Dermis blood vessel endothelial cell (primary cell): ENCODE measurements at regions not wholly inside any gene's neighbourhood (a gene's known extent, or its start where the extent isn't known, plus 50 kb on each side); places are given as distances from the start of the nearest gene placed in this dataset.

Experiments used
- DNase-seq: peaks from one replicate; pipeline ENCODE4 v3.0.0; 2010

- no peak for DNase-seq
Observed at GRCh38 chr7:112594397-112594796, 113.6 kb downstream of the LSMEM1 start.

- DNase-seq: no peak
Observed at GRCh38 chr7:112596260-112596659, 115.5 kb downstream of the LSMEM1 start.

- DNase-seq: no peak
Observed at GRCh38 chr7:112596981-112597380, 116.2 kb downstream of the LSMEM1 start.

- DNase-seq: no peak
Observed at GRCh38 chr7:112603673-112604072, 122.9 kb downstream of the LSMEM1 start.

GRCh38 chr7:112610636-112611035, 129.8 kb downstream of the LSMEM1 start:
- DNase-seq: no peak

- no peak for DNase-seq
Observed at GRCh38 chr7:112615701-112616100, 134.9 kb downstream of the LSMEM1 start.

- DNase-seq: no peak
Observed at GRCh38 chr7:112616295-112616694, 135.5 kb downstream of the LSMEM1 start.

GRCh38 chr7:112619343-112619742, 138.6 kb downstream of the LSMEM1 start:
- no peak for DNase-seq

GRCh38 chr7:112622159-112622715, 141.4 kb downstream of the LSMEM1 start:
- DNase-seq: no peak

- no peak for DNase-seq
Observed at GRCh38 chr7:112624416-112624815, 143.6 kb downstream of the LSMEM1 start.

GRCh38 chr7:112630565-112630964, 149.8 kb downstream of the LSMEM1 start:
- DNase-seq: peak; percentile 27

GRCh38 chr7:112634107-112634506, 153.3 kb downstream of the LSMEM1 start:
- DNase-seq: no peak

GRCh38 chr7:112635742-112636141, 154.5 kb downstream of the TMEM168 start:
- no peak for DNase-seq

GRCh38 chr7:112638675-112639400, 151.4 kb downstream of the TMEM168 start:
- DNase-seq: no peak

GRCh38 chr7:112640685-112641084, 149.5 kb downstream of the TMEM168 start:
- DNase-seq: no peak

GRCh38 chr7:112646783-112647182, 143.4 kb downstream of the TMEM168 start:
- no peak for DNase-seq

- no peak for DNase-seq
Observed at GRCh38 chr7:112648781-112649180, 141.4 kb downstream of the TMEM168 start.

GRCh38 chr7:112649560-112649959, 140.6 kb downstream of the TMEM168 start:
- DNase-seq: no peak

GRCh38 chr7:112654322-112655216, 135.6 kb downstream of the TMEM168 start:
- no peak for DNase-seq

- DNase-seq: peak; percentile 1
Observed at GRCh38 chr7:112665709-112666108, 124.5 kb downstream of the TMEM168 start.

- DNase-seq: no peak
Observed at GRCh38 chr7:112668561-112668960, 121.6 kb downstream of the TMEM168 start.

- DNase-seq: no peak
Observed at GRCh38 chr7:112669306-112669705, 120.9 kb downstream of the TMEM168 start.

- no peak for DNase-seq
Observed at GRCh38 chr7:112670193-112670592, 120.0 kb downstream of the TMEM168 start.

- DNase-seq: no peak
Observed at GRCh38 chr7:112678626-112679025, 111.6 kb downstream of the TMEM168 start.
